ENCODE measurements at regions not wholly inside any gene's neighbourhood (a gene's known extent, or its start where the extent isn't known, plus 50 kb on each side); places are given as distances from the start of the nearest gene placed in this dataset.

GRCh38 chr3:166445865-166446264 is 608.6 kb upstream of the BCHE start:
- ATAC-seq (ENCODE audit: insufficient number of reproducible peaks, low FRiP score, low read depth) (no peak), DNase-seq (ENCODE audit: low spot score) (no peak)
- Histone ChIP-seq H3K27ac (no peak overlapping the region), H3K36me3 (no peaks in the 10 kb centered on the region), H3K4me1 (ENCODE audit: control insufficient read depth in 1 of 2, low read depth in 2 of 2) (no peaks in the 10 kb centered on the region), H3K9me3 (no peaks in the 10 kb centered on the region), H3K4me3 (no peak overlapping the region), H3K27me3 (replicated peaks; ENCODE audit: insufficient read depth) (no peaks in the 10 kb centered on the region)
- TF ChIP-seq CTCF (IDR thresholded peaks at IDR 0.05): no peak

- no peak for TF ChIP-seq CTCF (IDR thresholded peaks at IDR 0.05)
- no peaks in the 10 kb centered on the region for H3K36me3 ChIP-seq
- H3K27me3 ChIP-seq (replicated peaks; ENCODE audit: insufficient read depth): no peaks in the 10 kb centered on the region
- no peak overlapping the region for H3K27ac ChIP-seq
- ATAC-seq (ENCODE audit: insufficient number of reproducible peaks, low FRiP score, low read depth) (no peak), DNase-seq (ENCODE audit: low spot score) (no peak)
- no peak overlapping the region for H3K4me3 ChIP-seq
- H3K4me1 ChIP-seq (ENCODE audit: control insufficient read depth in 1 of 2, low read depth in 2 of 2): no peaks in the 10 kb centered on the region
- no peaks in the 10 kb centered on the region for H3K9me3 ChIP-seq
Measured at GRCh38 chr3:166444756-166445155, 607.5 kb upstream of the BCHE start.

- no peak for TF ChIP-seq CTCF (IDR thresholded peaks at IDR 0.05)
- Histone ChIP-seq H3K36me3 (no peaks in the 10 kb centered on the region), H3K9me3 (no peaks in the 10 kb centered on the region), H3K27ac (no peak overlapping the region), H3K4me1 (ENCODE audit: control insufficient read depth in 1 of 2, low read depth in 2 of 2) (no peaks in the 10 kb centered on the region), H3K4me3 (no peak overlapping the region), H3K27me3 (replicated peaks; ENCODE audit: insufficient read depth) (no peaks in the 10 kb centered on the region)
- DNase-seq (ENCODE audit: low spot score): no peak
- ATAC-seq (ENCODE audit: insufficient number of reproducible peaks, low FRiP score, low read depth): no peak
Measured at GRCh38 chr3:166444336-166444735, 607.1 kb upstream of the BCHE start.

- H3K27ac ChIP-seq: no peak overlapping the region
- H3K27me3 ChIP-seq (replicated peaks; ENCODE audit: insufficient read depth): no peaks in the 10 kb centered on the region
- no peaks in the 10 kb centered on the region for H3K4me1 ChIP-seq (ENCODE audit: control insufficient read depth in 1 of 2, low read depth in 2 of 2)
- H3K4me3 ChIP-seq: no peak overlapping the region
- ATAC-seq (ENCODE audit: insufficient number of reproducible peaks, low FRiP score, low read depth) (no peak), DNase-seq (ENCODE audit: low spot score) (no peak)
- no peaks in the 10 kb centered on the region for H3K9me3 ChIP-seq
- TF ChIP-seq CTCF (IDR thresholded peaks at IDR 0.05): no peak
- no peaks in the 10 kb centered on the region for H3K36me3 ChIP-seq
Measured at GRCh38 chr3:166435469-166436057, 598.3 kb upstream of the BCHE start.

GRCh38 chr3:166433060-166433459 is 595.8 kb upstream of the BCHE start:
- ATAC-seq (ENCODE audit: insufficient number of reproducible peaks, low FRiP score, low read depth) (no peak), DNase-seq (ENCODE audit: low spot score) (no peak)
- Histone ChIP-seq H3K4me1 (ENCODE audit: control insufficient read depth in 1 of 2, low read depth in 2 of 2) (no peaks in the 10 kb centered on the region), H3K27me3 (replicated peaks; ENCODE audit: insufficient read depth) (no peaks in the 10 kb centered on the region), H3K9me3 (no peaks in the 10 kb centered on the region), H3K4me3 (no peak overlapping the region), H3K36me3 (no peaks in the 10 kb centered on the region), H3K27ac (no peak overlapping the region)
- TF ChIP-seq CTCF (IDR thresholded peaks at IDR 0.05): no peak
